ENCODE measurements at regions not wholly inside any gene's neighbourhood (a gene's known extent, or its start where the extent isn't known, plus 50 kb on each side); places are given as distances from the start of the nearest gene placed in this dataset.

DNA sequence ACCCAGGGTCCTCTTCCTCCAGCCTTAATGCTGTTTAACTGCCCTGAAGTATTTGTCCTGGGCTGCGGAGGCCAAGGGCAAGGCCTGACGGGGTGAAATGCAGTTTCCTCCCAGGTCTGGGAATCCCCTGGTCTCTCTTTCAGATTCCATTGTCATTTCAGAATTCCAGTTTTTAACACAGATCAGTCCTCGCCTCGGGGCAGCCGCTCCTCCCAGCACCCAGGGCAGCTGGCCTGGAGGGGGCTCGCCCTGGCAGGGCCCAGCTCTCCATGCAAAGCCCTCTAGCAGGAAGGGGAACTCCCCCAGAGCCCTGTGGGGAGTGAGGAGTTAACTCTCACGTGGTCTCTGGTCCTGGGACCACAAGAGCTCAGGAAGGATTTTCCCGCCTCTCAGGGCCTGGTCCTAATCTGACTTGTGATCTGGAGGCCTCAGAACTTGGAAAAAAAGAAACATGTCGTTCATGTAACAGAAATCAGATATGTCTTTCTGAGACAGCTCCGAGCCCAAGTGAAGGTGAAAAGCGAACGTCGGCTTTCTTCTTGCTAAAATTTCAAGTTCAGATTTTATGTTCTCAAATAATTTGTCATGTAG lies 265.6 kb upstream of the SFSWAP start:
- Histone ChIP-seq H2BK12ac (ENCODE audit: low read depth, low read length) (no peak overlapping the region), H4K91ac (replicated peaks; ENCODE audit: insufficient read length, low read length) (no peak overlapping the region), H3K27me3 (replicated peaks in 1 of 4; ENCODE audit: control insufficient read depth in 3 of 4, extremely low read depth in 1 of 4, insufficient read depth in 3 of 4, low read length in 3 of 4) (no peaks in the 10 kb centered on the region), H2BK20ac (ENCODE audit: low read length) (no peak overlapping the region), H3K4ac (replicated peaks; ENCODE audit: insufficient read length, low read depth, low read length) (no peak overlapping the region), H4K20me1 (replicated peaks in 1 of 2; ENCODE audit: control insufficient read depth in 1 of 2, insufficient read depth in 2 of 2, low read length in 2 of 2) (no peaks in the 10 kb centered on the region), H2AK5ac (ENCODE audit: low read depth, low read length) (no peak overlapping the region), H2BK120ac (replicated peaks; ENCODE audit: low read depth, low read length) (no peak overlapping the region), H3K23me2 (ENCODE audit: low read depth, low read length) (no peaks in the 10 kb centered on the region), H2BK15ac (ENCODE audit: low read length) (no peak overlapping the region), H3K4me1 (replicated peaks in 1 of 4; ENCODE audit: control insufficient read depth in 3 of 4, insufficient read depth in 4 of 4, low read length in 3 of 4) (peaks cover 0 to 2% (median 0%) of the 10 kb centered on the region in 4 experiments; a peak in 1 of 7 replicates), H3K4me3 (ENCODE audit: extremely low read depth in 1 of 4, insufficient read depth in 2 of 4, low read depth in 3 of 4, low read length in 4 of 4) (no peak overlapping the region), H3K79me2 (ENCODE audit: control insufficient read depth in 1 of 2, insufficient read depth in 2 of 2, low read length in 2 of 2) (no peaks in the 10 kb centered on the region), H3K36me3 (ENCODE audit: control insufficient read depth in 2 of 4, insufficient read depth in 4 of 4, low read length in 3 of 4) (no peaks in the 10 kb centered on the region), H3K56ac (replicated peaks; ENCODE audit: insufficient read length, low read depth, low read length) (no peak overlapping the region), H3K18ac (ENCODE audit: extremely low read depth, low read length) (no peak overlapping the region), H2AFZ (ENCODE audit: low read length) (no peak overlapping the region), H4K5ac (ENCODE audit: insufficient read length, low read depth, low read length) (no peak overlapping the region), H3K14ac (ENCODE audit: insufficient read length) (no peak overlapping the region), H3K27ac (ENCODE audit: low read depth, low read length) (no peak overlapping the region; the same call in 1 of the 2 replicates), H3K4me2 (ENCODE audit: insufficient read depth in 1 of 2, low read depth in 2 of 2, low read length in 2 of 2) (no peak overlapping the region), H2BK5ac (ENCODE audit: low read depth, low read length) (no peak overlapping the region), H3K9ac (replicated peaks in 1 of 4; ENCODE audit: extremely low read depth in 1 of 4, low read depth in 3 of 4, low read length in 3 of 4) (no peak overlapping the region), H3K23ac (ENCODE audit: insufficient read length) (no peak overlapping the region), H3K9me3 (ENCODE audit: insufficient read depth in 2 of 2, low read depth in 1 of 2, low read length in 1 of 2) (peaks cover 0 to 4% of the 10 kb centered on the region in 2 experiments; a peak in 1 of 4 replicates), H4K8ac (ENCODE audit: extremely low read depth, insufficient read depth, low read length) (no peak overlapping the region; the same call in 1 of the 2 replicates), H3K79me1 (ENCODE audit: low read depth, low read length) (no peaks in the 10 kb centered on the region)
- ChIA-PET POLR2A (ENCODE audit: partially characterized antibody) (no interaction called here), CTCF (ENCODE audit: partially characterized antibody) (interaction anchor here (0.6 to 3.3 kb wide), 3 partner anchors 9 to 979 kb away, joined by 3 to 13 read pairs (median 5); no protein-coding TSS in a partner anchor)
- TF ChIP-seq SIN3A (conservative IDR thresholded peaks at IDR 0.05 in 1 of 2, IDR thresholded peaks at IDR 0.05 in 1 of 2; ENCODE audit: low read depth in 1 of 2, low read length in 2 of 2) (no peak), GTF2F1 (IDR thresholded peaks at IDR 0.05; ENCODE audit: borderline replicate concordance, low read depth, low read length) (no peak), RFX5 (IDR thresholded peaks at IDR 0.05; ENCODE audit: borderline replicate concordance, low read depth, low read length) (no peak), SP2 (IDR thresholded peaks at IDR 0.05; ENCODE audit: low read length) (no peak), KDM4A (IDR thresholded peaks at IDR 0.05; ENCODE audit: low read depth, low read length, severe bottlenecking) (no peak)
- TF ChIP-seq, protein P1, sequence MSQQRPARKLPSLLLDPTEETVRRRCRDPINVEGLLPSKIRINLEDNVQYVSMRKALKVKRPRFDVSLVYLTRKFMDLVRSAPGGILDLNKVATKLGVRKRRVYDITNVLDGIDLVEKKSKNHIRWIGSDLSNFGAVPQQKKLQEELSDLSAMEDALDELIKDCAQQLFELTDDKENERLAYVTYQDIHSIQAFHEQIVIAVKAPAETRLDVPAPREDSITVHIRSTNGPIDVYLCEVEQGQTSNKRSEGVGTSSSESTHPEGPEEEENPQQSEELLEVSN (IDR thresholded peaks at IDR 0.05), result peak; percentile 89
- TF ChIP-seq, protein P2, sequence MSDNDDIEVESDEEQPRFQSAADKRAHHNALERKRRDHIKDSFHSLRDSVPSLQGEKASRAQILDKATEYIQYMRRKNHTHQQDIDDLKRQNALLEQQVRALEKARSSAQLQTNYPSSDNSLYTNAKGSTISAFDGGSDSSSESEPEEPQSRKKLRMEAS (IDR thresholded peaks at IDR 0.05), result peak; percentile 52
- FAIRE-seq (no peak), DNase-seq (ENCODE audit: low read depth in 1 of 2, low spot score in 2 of 2) (peak in 1 of 2 experiments; percentile 43)
- 77% methylated on average over 13 of the region's 13 CpGs; no CpG with 5 or more reads in 1 of the 2 experiments for WGBS, 2 experiments (ENCODE audit: extremely low coverage in 1 of 2, insufficient coverage in 1 of 2, insufficient read length in 1 of 2, insufficient replicate concordance in 2 of 2, low coverage in 1 of 2, low lambda C conversion rate in 2 of 2, missing lambda C conversion rate in 1 of 2)

Measured in H1 (cell line).